ENCODE measurements at regions not wholly inside any gene's neighbourhood (a gene's known extent, or its start where the extent isn't known, plus 50 kb on each side); places are given as distances from the start of the nearest gene placed in this dataset.

GRCh38 chr6:21678990-21679389 is 85.4 kb downstream of the SOX4 start:
- TF ChIP-seq CTCF (IDR thresholded peaks at IDR 0.05) (no peak), YY1 (IDR thresholded peaks at IDR 0.05; ENCODE audit: low read depth) (no peak)
